Thyroid gland (tissue), 4 donors: ENCODE measurements at regions not wholly inside any gene's neighbourhood (a gene's known extent, or its start where the extent isn't known, plus 50 kb on each side); places are given as distances from the start of the nearest gene placed in this dataset.

Experiments
- CTCF ChIP-seq, 6 experiments: fragments of 200-600 bp in 3 of 6; fragments of 450-650 bp in 3 of 6; sonication (generic) in 3 of 6; IDR thresholded peaks; one replicate each; pipeline ENCODE4 v1.5.1; 2016 to 2019; ENCODE audit warnings: antibody characterized with exemption in 6 of 6, mild to moderate bottlenecking in 2 of 6, inconsistent platforms in 1 of 6, moderate library complexity in 1 of 6
- POLR2A ChIP-seq, 2 donors: fragments of 450-650 bp; IDR thresholded peaks; one replicate each; pipeline ENCODE4 v1.6.1; 2017; ENCODE audit warnings: antibody characterized with exemption in 2 of 2, mild to moderate bottlenecking in 2 of 2, moderate library complexity in 1 of 2

GRCh38 chr13:48879432-48879831 lies 96.3 kb upstream of the FNDC3A start:
- TF ChIP-seq CTCF (IDR thresholded peaks at IDR 0.05) (no peak), POLR2A (IDR thresholded peaks at IDR 0.05) (no peak)
